ENCODE measurements at regions not wholly inside any gene's neighbourhood (a gene's known extent, or its start where the extent isn't known, plus 50 kb on each side); places are given as distances from the start of the nearest gene placed in this dataset.

DNA sequence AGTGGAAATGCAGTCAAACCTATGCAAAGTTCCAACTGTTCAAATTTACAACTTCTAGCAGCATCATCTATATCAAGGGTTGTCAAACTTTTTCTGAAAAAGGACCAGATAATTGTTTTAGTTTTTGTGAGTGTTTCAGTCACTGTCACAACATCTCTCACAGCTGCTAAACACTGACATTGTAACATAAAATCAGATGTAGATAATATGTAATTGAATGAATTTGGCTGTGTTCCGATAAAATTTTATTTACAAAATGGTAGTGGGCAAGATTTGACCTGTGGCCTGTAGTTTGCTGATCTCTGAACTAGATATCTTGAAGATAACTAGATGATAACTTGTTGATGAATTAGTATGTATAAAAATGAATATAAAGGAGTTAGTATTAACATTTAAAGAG, 1679.1 kb upstream of the PCDH20 start:
- SMC1A ChIA-PET (ENCODE audit: uncharacterized antibody, unreplicated experiment) = interaction anchor here (0.6 to 0.8 kb wide), 2 partner anchors 9 to 371 kb away, joined by 3 read pairs; no protein-coding TSS in a partner anchor
- DNase-seq (ENCODE audit: low read depth, low spot score) (no peak), FAIRE-seq (no peak), ATAC-seq (no peak)
- Histone ChIP-seq H2AFZ (ENCODE audit: control insufficient read depth, low read depth, low read length) (no peak overlapping the region), H3K9me3 (replicated peaks; ENCODE audit: control insufficient read depth, insufficient read depth, low read length) (no peaks in the 10 kb centered on the region), H3K9ac (ENCODE audit: control insufficient read depth, insufficient read depth, low read length) (no peak overlapping the region), H3K36me3 (ENCODE audit: control insufficient read depth in 2 of 2, insufficient read depth in 2 of 2, low read length in 1 of 2) (no peaks in the 10 kb centered on the region), H4K20me1 (ENCODE audit: control insufficient read depth, insufficient read depth) (no peaks in the 10 kb centered on the region), H3K4me3 (no peak overlapping the region), H3K27me3 (replicated peaks in 1 of 2; ENCODE audit: control insufficient read depth in 2 of 2, insufficient read depth in 2 of 2, low read length in 1 of 2) (no peaks in the 10 kb centered on the region), H3K27ac (ENCODE audit: control insufficient read depth, insufficient read depth) (no peak overlapping the region), H3K79me2 (ENCODE audit: control insufficient read depth, insufficient read depth, low read length) (no peaks in the 10 kb centered on the region), H3K4me1 (ENCODE audit: control insufficient read depth, insufficient read depth, low read length) (no peaks in the 10 kb centered on the region), H3K4me2 (ENCODE audit: control insufficient read depth, insufficient read depth) (no peak overlapping the region)
- WGBS (ENCODE audit: insufficient coverage, insufficient replicate concordance, low lambda C conversion rate, missing lambda C conversion rate) = 20% methylated on average over 1 of the region's 1 CpG
- intact Hi-C loops (cut with micrococcal nuclease; ENCODE audit: unreplicated experiment) (no loop called here), in situ Hi-C loops (cut with MboI) (no loop called here)
- POLR2A ChIA-PET = no interaction called here
- RAD21 ChIA-PET (ENCODE audit: unreplicated experiment) = no interaction called here
- CTCF ChIA-PET = no interaction called here
- BruUV-seq (replicated peaks) = no TSS peak
- TF ChIP-seq KDM1A (IDR thresholded peaks at IDR 0.05; ENCODE audit: borderline replicate concordance) (no peak), GABPA (IDR thresholded peaks at IDR 0.05; ENCODE audit: low read depth) (no peak), PAX5 (IDR thresholded peaks at IDR 0.05; ENCODE audit: borderline replicate concordance, low read depth, low read length) (no peak), BMI1 (IDR thresholded peaks at IDR 0.05; ENCODE audit: borderline replicate concordance) (no peak), NFXL1 (IDR thresholded peaks at IDR 0.05; ENCODE audit: borderline replicate concordance) (no peak), MTA3 (IDR thresholded peaks at IDR 0.05; ENCODE audit: borderline replicate concordance, low read length) (no peak), STAT3 (IDR thresholded peaks at IDR 0.05; ENCODE audit: low read depth, low read length) (no peak), NR2C1 (IDR thresholded peaks at IDR 0.05) (no peak)
- TF ChIP-seq, protein P1, sequence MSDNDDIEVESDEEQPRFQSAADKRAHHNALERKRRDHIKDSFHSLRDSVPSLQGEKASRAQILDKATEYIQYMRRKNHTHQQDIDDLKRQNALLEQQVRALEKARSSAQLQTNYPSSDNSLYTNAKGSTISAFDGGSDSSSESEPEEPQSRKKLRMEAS (IDR thresholded peaks at IDR 0.05; ENCODE audit: low read depth, low read length) = no peak
- TF ChIP-seq, protein P2, sequence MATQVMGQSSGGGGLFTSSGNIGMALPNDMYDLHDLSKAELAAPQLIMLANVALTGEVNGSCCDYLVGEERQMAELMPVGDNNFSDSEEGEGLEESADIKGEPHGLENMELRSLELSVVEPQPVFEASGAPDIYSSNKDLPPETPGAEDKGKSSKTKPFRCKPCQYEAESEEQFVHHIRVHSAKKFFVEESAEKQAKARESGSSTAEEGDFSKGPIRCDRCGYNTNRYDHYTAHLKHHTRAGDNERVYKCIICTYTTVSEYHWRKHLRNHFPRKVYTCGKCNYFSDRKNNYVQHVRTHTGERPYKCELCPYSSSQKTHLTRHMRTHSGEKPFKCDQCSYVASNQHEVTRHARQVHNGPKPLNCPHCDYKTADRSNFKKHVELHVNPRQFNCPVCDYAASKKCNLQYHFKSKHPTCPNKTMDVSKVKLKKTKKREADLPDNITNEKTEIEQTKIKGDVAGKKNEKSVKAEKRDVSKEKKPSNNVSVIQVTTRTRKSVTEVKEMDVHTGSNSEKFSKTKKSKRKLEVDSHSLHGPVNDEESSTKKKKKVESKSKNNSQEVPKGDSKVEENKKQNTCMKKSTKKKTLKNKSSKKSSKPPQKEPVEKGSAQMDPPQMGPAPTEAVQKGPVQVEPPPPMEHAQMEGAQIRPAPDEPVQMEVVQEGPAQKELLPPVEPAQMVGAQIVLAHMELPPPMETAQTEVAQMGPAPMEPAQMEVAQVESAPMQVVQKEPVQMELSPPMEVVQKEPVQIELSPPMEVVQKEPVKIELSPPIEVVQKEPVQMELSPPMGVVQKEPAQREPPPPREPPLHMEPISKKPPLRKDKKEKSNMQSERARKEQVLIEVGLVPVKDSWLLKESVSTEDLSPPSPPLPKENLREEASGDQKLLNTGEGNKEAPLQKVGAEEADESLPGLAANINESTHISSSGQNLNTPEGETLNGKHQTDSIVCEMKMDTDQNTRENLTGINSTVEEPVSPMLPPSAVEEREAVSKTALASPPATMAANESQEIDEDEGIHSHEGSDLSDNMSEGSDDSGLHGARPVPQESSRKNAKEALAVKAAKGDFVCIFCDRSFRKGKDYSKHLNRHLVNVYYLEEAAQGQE (IDR thresholded peaks at IDR 0.05; ENCODE audit: low read depth, low read length) = no peak
